IMR-90 (cell line): ENCODE measurements at regions not wholly inside any gene's neighbourhood (a gene's known extent, or its start where the extent isn't known, plus 50 kb on each side); places are given as distances from the start of the nearest gene placed in this dataset.

Experiments used
- ATAC-seq: fragments of 200-7000 bp; cut with Tn5 transposase; 2 replicates; pipeline ENCODE4 v1.9.1; 2020; ENCODE audit warnings: low read depth, mild to moderate bottlenecking, moderate library complexity
- BruUV-seq: library from RNA; stranded (reverse); fragments of 400-500 nt; replicated peaks from 2 replicates; lab custom pipeline; 2021; lab: Mats Ljungman, UMichigan
- CTCF ChIA-PET: fragments of 300-600 bp; formaldehyde crosslinking; extraction: SDS; loops from one replicate; lab custom pipeline; 2021; ENCODE audit warnings: antibody characterized with exemption; lab: Yijun Ruan, JAX
- POLR2A ChIA-PET: fragments of 300-600 bp; sonication (Branson Sonifier 250); formaldehyde crosslinking; loops from one replicate; lab custom pipeline; 2022; ENCODE audit warnings: antibody characterized with exemption; ENCODE audit not compliant: unreplicated experiment; lab: Charles Lee
- DNase-seq: peaks from one replicate; pipeline ENCODE4 v3.0.0; 2013
- H2AFZ ChIP-seq: replicated peaks from 2 replicates; pipeline ENCODE3; 2013; ENCODE audit warnings: low read length, mild to moderate bottlenecking; ENCODE audit not compliant: poor library complexity
- H2AK5ac ChIP-seq: 2 replicates; pipeline ENCODE4 v1.6.1; 2013; ENCODE audit warnings: low read depth, low read length, inconsistent platforms
- H2AK9ac ChIP-seq: replicated peaks from 2 replicates; pipeline ENCODE3; 2013; ENCODE audit warnings: mild to moderate bottlenecking, low read depth, low read length, moderate library complexity; ENCODE audit not compliant: poor library complexity
- H2BK120ac ChIP-seq: 2 replicates; pipeline ENCODE4 v1.6.1; 2013; ENCODE audit warnings: low read depth, low read length, inconsistent platforms
- H2BK15ac ChIP-seq: 3 replicates; pipeline ENCODE4 v1.6.1; 2013; ENCODE audit warnings: low read depth, low read length, inconsistent platforms
- H2BK20ac ChIP-seq: 2 replicates; pipeline ENCODE4 v1.6.1; 2013; ENCODE audit warnings: low read depth, mild to moderate bottlenecking, inconsistent platforms, low read length, moderate library complexity
- H2BK5ac ChIP-seq: 2 replicates; pipeline ENCODE4 v1.6.1; 2013; ENCODE audit warnings: mild to moderate bottlenecking, low read depth, low read length, inconsistent platforms; ENCODE audit not compliant: poor library complexity, severe bottlenecking
- H3K14ac ChIP-seq: replicated peaks from 2 replicates; pipeline ENCODE4 v1.6.1; 2013; ENCODE audit warnings: low read depth, low read length, inconsistent platforms
- H3K18ac ChIP-seq: 2 replicates; pipeline ENCODE4 v1.6.1; 2013; ENCODE audit warnings: low read depth, low read length, control low read depth
- H3K23ac ChIP-seq: 2 replicates; pipeline ENCODE4 v1.6.1; 2013; ENCODE audit warnings: low read depth, low read length, inconsistent platforms
- H3K27ac ChIP-seq: 2 replicates; pipeline ENCODE4 v1.5.1; 2013; ENCODE audit warnings: mild to moderate bottlenecking, control low read depth, low read length; ENCODE audit not compliant: insufficient read depth
- H3K27me3 ChIP-seq: 2 replicates; pipeline ENCODE4 v1.6.1; 2013; ENCODE audit warnings: low read length; ENCODE audit not compliant: control insufficient read depth, insufficient read depth
- H3K36me3 ChIP-seq: 2 replicates; pipeline ENCODE4 v1.6.1; 2013; ENCODE audit warnings: low read length, mixed read lengths; ENCODE audit not compliant: control insufficient read depth, insufficient read depth
- H3K4ac ChIP-seq: 2 replicates; pipeline ENCODE4 v1.6.1; 2013; ENCODE audit warnings: low read depth, low read length, inconsistent platforms
- H3K4me1 ChIP-seq: 2 replicates; pipeline ENCODE4 v1.6.1; 2013; ENCODE audit warnings: low read length, mixed read lengths; ENCODE audit not compliant: control insufficient read depth, insufficient read depth
- H3K4me2 ChIP-seq: 2 replicates; pipeline ENCODE4 v1.6.1; 2013; ENCODE audit warnings: low read depth, mild to moderate bottlenecking, control low read depth, low read length, moderate library complexity
- H3K4me3 ChIP-seq: 2 replicates; pipeline ENCODE4 v1.5.1; 2013; ENCODE audit warnings: low read depth, mild to moderate bottlenecking, control low read depth, low read length, moderate library complexity; ENCODE audit not compliant: insufficient read depth
- H3K56ac ChIP-seq: 2 replicates; pipeline ENCODE4 v1.6.1; 2013; ENCODE audit warnings: low read length, inconsistent platforms; ENCODE audit not compliant: insufficient read depth; ENCODE audit errors: extremely low read depth
- H3K79me1 ChIP-seq, 2 experiments: 2 replicates each; pipeline ENCODE4 v1.6.1; 2013; ENCODE audit warnings: low read length in 2 of 2, inconsistent platforms in 1 of 2, low read depth in 1 of 2
- H3K9ac ChIP-seq: 2 replicates; pipeline ENCODE4 v1.6.1; 2013; ENCODE audit warnings: low read depth, low read length, control low read depth
- H3K9me1 ChIP-seq: 2 replicates; pipeline ENCODE4 v1.6.1; 2013; ENCODE audit warnings: low read length, inconsistent platforms; ENCODE audit not compliant: insufficient read depth
- H3K9me3 ChIP-seq: 2 replicates; pipeline ENCODE4 v1.6.1; 2013; ENCODE audit warnings: low read length; ENCODE audit not compliant: control insufficient read depth, insufficient read depth
- H4K20me1 ChIP-seq: 2 replicates; pipeline ENCODE4 v1.6.1; 2013; ENCODE audit warnings: low read length, inconsistent platforms; ENCODE audit not compliant: insufficient read depth
- H4K5ac ChIP-seq: 2 replicates; pipeline ENCODE4 v1.6.1; 2013; ENCODE audit warnings: mild to moderate bottlenecking, low read depth, low read length, control low read depth
- H4K8ac ChIP-seq, 2 experiments: 2 replicates each; pipeline ENCODE4 v1.6.1; 2013; ENCODE audit warnings: low read depth in 2 of 2, low read length in 2 of 2, control low read depth in 1 of 2, inconsistent platforms in 1 of 2
- H4K91ac ChIP-seq: 2 replicates; pipeline ENCODE4 v1.6.1; 2013; ENCODE audit warnings: low read depth, low read length, inconsistent platforms; ENCODE audit not compliant: insufficient read depth
- CEBPB ChIP-seq: IDR thresholded peaks from 2 replicates; pipeline ENCODE4 v1.6.1; 2012; ENCODE audit warnings: low read depth, low read length, improper control_type of control experiment
- CHD1 ChIP-seq: IDR thresholded peaks from 2 replicates; pipeline ENCODE4 v1.6.1; 2012; ENCODE audit warnings: low read depth, low read length, improper control_type of control experiment
- ELK1 ChIP-seq: fragments of 150-350 bp; IDR thresholded peaks from 2 replicates; pipeline ENCODE4 v1.6.1; 2016; ENCODE audit warnings: low read depth, mild to moderate bottlenecking, low read length, moderate library complexity, borderline replicate concordance
- FOS ChIP-seq: fragments of 150-350 bp; IDR thresholded peaks from 2 replicates; pipeline ENCODE4 v1.6.1; 2016; ENCODE audit warnings: low read depth, low read length
- MAFK ChIP-seq: IDR thresholded peaks from 2 replicates; pipeline ENCODE4 v1.6.1; 2012; ENCODE audit warnings: low read depth, low read length, improper control_type of control experiment
- MXI1 ChIP-seq: IDR thresholded peaks from 2 replicates; pipeline ENCODE4 v1.6.1; 2012; ENCODE audit warnings: low read depth, mild to moderate bottlenecking, low read length, moderate library complexity, borderline replicate concordance
- POLR2A ChIP-seq: IDR thresholded peaks from 2 replicates; pipeline ENCODE4 v1.6.1; 2012; ENCODE audit warnings: mild to moderate bottlenecking, low read depth, low read length
- RAD21 ChIP-seq: IDR thresholded peaks from 2 replicates; pipeline ENCODE4 v1.6.1; 2012; ENCODE audit warnings: low read length, improper control_type of control experiment
- RCOR1 ChIP-seq: IDR thresholded peaks from 2 replicates; pipeline ENCODE4 v1.6.1; 2012; ENCODE audit warnings: mild to moderate bottlenecking, low read length, improper control_type of control experiment; ENCODE audit not compliant: insufficient replicate concordance
- RFX5 ChIP-seq: IDR thresholded peaks from 2 replicates; pipeline ENCODE4 v1.8.0; 2012; ENCODE audit warnings: low read depth, mild to moderate bottlenecking, low read length, moderate library complexity
- SMC3 ChIP-seq: fragments of 150-350 bp; IDR thresholded peaks from 2 replicates; pipeline ENCODE4 v1.6.1; 2016; ENCODE audit warnings: low read depth, mild to moderate bottlenecking, antibody characterized with exemption, low read length, moderate library complexity
- WGBS, 2 experiments: methylation state at CpG; one replicate each; pipeline versions ENCODE4 v1.1.5 to v1.1.7; 2013; ENCODE audit warnings: missing lambda C conversion rate in 2 of 2; ENCODE audit not compliant: insufficient read length in 1 of 2; ENCODE audit errors: extremely low coverage in 2 of 2; 5-methylcytosine and 5-hydroxymethylcytosine counted together
- dilution Hi-C: fragments of 300-500 bp; cut with HindIII; formaldehyde crosslinking; loops from one replicate; pipeline ENCODE4 v1.14.3; 2018; ENCODE audit warnings: low sequenced_read_pairs; ENCODE audit not compliant: unreplicated experiment
- in situ Hi-C: fragments of 300-500 bp; cut with MboI; formaldehyde crosslinking; loops from 3 replicates; pipeline ENCODE4 v1.14.3; 2019; ENCODE audit warnings: low sequenced_read_pairs, inconsistent platforms, mixed read lengths
- intact Hi-C: fragments of 100-400 bp; cut with micrococcal nuclease; formaldehyde crosslinking; loops from 2 replicates; pipeline ENCODE4 v1.10.0; 2022
- TF ChIP-seq, protein P1 (sequence below): conservative IDR thresholded peaks from 2 replicates; pipeline ENCODE4 v1.5.1; 2012; ENCODE audit warnings: mild to moderate bottlenecking, low read depth, low read length, improper control_type of control experiment
- TF ChIP-seq, protein P2 (sequence below): fragments of 150-350 bp; IDR thresholded peaks from 2 replicates; pipeline ENCODE4 v1.6.1; 2017; ENCODE audit warnings: mild to moderate bottlenecking, antibody characterized with exemption, low read length, low read depth

GRCh38 chr7:41769162-41769561 lies 66.3 kb upstream of the INHBA start:
- Histone ChIP-seq H3K9me3 (no peaks in the 10 kb centered on the region), H3K4me3 (no peak overlapping the region), H4K5ac (no peak overlapping the region), H3K56ac (no peak overlapping the region), H3K4ac (no peak overlapping the region), H3K18ac (no peak overlapping the region), H3K27me3 (no peaks in the 10 kb centered on the region), H3K9ac (no peak overlapping the region), H2AFZ (no peak overlapping the region), H2AK5ac (no peak overlapping the region), H3K36me3 (no peaks in the 10 kb centered on the region), H3K79me1 (no peaks in the 10 kb centered on the region), H2BK5ac (no peak overlapping the region), H3K4me1 (no peaks in the 10 kb centered on the region), H4K20me1 (no peaks in the 10 kb centered on the region), H2AK9ac (no peak overlapping the region), H3K4me2 (no peak overlapping the region), H2BK120ac (no peak overlapping the region), H3K9me1 (no peaks in the 10 kb centered on the region), H3K14ac (no peak overlapping the region), H2BK20ac (no peak overlapping the region), H3K23ac (no peak overlapping the region), H4K8ac (no peak overlapping the region), H4K91ac (no peak overlapping the region), H2BK15ac (no peak overlapping the region), H3K27ac (no peak overlapping the region)
- intact Hi-C loops (no loop called here), dilution Hi-C loops (no loop called here), in situ Hi-C loops (no loop called here)
- DNase-seq (no peak), ATAC-seq (no peak)
- WGBS, 2 experiments: no CpG with 5 or more reads among the region's 4 CpGs
- ChIA-PET CTCF (no interaction called here), POLR2A (no interaction called here)
- no TSS peak for BruUV-seq
- TF ChIP-seq CEBPB: no peak
- no peak for TF ChIP-seq SMC3
- TF ChIP-seq MXI1: no peak
- no peak for TF ChIP-seq CHD1
- no peak for TF ChIP-seq RAD21
- TF ChIP-seq FOS: no peak
- no peak for TF ChIP-seq POLR2A
- TF ChIP-seq MAFK: no peak
- no peak for TF ChIP-seq ELK1
- no peak for TF ChIP-seq RCOR1
- TF ChIP-seq, protein P1, sequence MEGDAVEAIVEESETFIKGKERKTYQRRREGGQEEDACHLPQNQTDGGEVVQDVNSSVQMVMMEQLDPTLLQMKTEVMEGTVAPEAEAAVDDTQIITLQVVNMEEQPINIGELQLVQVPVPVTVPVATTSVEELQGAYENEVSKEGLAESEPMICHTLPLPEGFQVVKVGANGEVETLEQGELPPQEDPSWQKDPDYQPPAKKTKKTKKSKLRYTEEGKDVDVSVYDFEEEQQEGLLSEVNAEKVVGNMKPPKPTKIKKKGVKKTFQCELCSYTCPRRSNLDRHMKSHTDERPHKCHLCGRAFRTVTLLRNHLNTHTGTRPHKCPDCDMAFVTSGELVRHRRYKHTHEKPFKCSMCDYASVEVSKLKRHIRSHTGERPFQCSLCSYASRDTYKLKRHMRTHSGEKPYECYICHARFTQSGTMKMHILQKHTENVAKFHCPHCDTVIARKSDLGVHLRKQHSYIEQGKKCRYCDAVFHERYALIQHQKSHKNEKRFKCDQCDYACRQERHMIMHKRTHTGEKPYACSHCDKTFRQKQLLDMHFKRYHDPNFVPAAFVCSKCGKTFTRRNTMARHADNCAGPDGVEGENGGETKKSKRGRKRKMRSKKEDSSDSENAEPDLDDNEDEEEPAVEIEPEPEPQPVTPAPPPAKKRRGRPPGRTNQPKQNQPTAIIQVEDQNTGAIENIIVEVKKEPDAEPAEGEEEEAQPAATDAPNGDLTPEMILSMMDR: no peak
- TF ChIP-seq, protein P2, sequence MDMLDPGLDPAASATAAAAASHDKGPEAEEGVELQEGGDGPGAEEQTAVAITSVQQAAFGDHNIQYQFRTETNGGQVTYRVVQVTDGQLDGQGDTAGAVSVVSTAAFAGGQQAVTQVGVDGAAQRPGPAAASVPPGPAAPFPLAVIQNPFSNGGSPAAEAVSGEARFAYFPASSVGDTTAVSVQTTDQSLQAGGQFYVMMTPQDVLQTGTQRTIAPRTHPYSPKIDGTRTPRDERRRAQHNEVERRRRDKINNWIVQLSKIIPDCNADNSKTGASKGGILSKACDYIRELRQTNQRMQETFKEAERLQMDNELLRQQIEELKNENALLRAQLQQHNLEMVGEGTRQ: no peak
- no peak for TF ChIP-seq RFX5
